H9 (cell line): ENCODE measurements at regions not wholly inside any gene's neighbourhood (a gene's known extent, or its start where the extent isn't known, plus 50 kb on each side); places are given as distances from the start of the nearest gene placed in this dataset.

ENCODE experiments used
- DNase-seq: peaks from one replicate; pipeline ENCODE4 v3.0.0-alpha.2; 2017
- H2AFZ ChIP-seq: one replicate; pipeline ENCODE4 v1.6.1; 2013; ENCODE audit warnings: mild to moderate bottlenecking, low read length, control low read depth, moderate library complexity
- H2AK5ac ChIP-seq: 2 replicates; pipeline ENCODE4 v1.6.1; 2013; ENCODE audit warnings: low read length, control low read depth, mixed read lengths; ENCODE audit not compliant: insufficient read length
- H2BK120ac ChIP-seq: one replicate; pipeline ENCODE4 v1.6.1; 2013; ENCODE audit warnings: low read depth, mild to moderate bottlenecking, low read length, control low read depth, inconsistent platforms; ENCODE audit not compliant: poor library complexity, severe bottlenecking
- H2BK12ac ChIP-seq: 2 replicates; pipeline ENCODE4 v1.6.1; 2013; ENCODE audit warnings: low read length, control low read depth, mixed read lengths, low read depth; ENCODE audit not compliant: insufficient read length
- H2BK15ac ChIP-seq: 2 replicates; pipeline ENCODE4 v1.6.1; 2013; ENCODE audit warnings: low read depth, low read length, control low read depth
- H2BK20ac ChIP-seq: one replicate; pipeline ENCODE4 v1.6.1; 2013; ENCODE audit warnings: low read depth, mild to moderate bottlenecking, low read length, control low read depth, inconsistent platforms; ENCODE audit not compliant: poor library complexity, severe bottlenecking
- H2BK5ac ChIP-seq: 2 replicates; pipeline ENCODE4 v1.6.1; 2013; ENCODE audit warnings: low read length, control low read depth, mixed read lengths; ENCODE audit not compliant: insufficient read length
- H3K14ac ChIP-seq: 2 replicates; pipeline ENCODE4 v1.6.1; 2013; ENCODE audit warnings: low read length, control low read depth; ENCODE audit not compliant: insufficient read depth
- H3K18ac ChIP-seq: 2 replicates; pipeline ENCODE4 v1.6.1; 2013; ENCODE audit warnings: low read depth, mild to moderate bottlenecking, mixed read lengths, low read length, control low read depth; ENCODE audit not compliant: insufficient read length
- H3K23ac ChIP-seq: 2 replicates; pipeline ENCODE4 v1.6.1; 2013; ENCODE audit warnings: low read length, control low read depth, mixed read lengths, low read depth; ENCODE audit not compliant: insufficient read length
- H3K23me2 ChIP-seq: 2 replicates; pipeline ENCODE4 v1.6.1; 2013; ENCODE audit warnings: low read depth, mild to moderate bottlenecking, mixed read lengths, low read length, control low read depth; ENCODE audit not compliant: insufficient read length, poor library complexity, severe bottlenecking
- H3K27ac ChIP-seq: 2 replicates; pipeline ENCODE4 v1.5.1; 2013; ENCODE audit warnings: low read length, control low read depth, mixed read lengths, low read depth; ENCODE audit not compliant: insufficient read length
- H3K27me3 ChIP-seq: 2 replicates; pipeline ENCODE4 v1.6.1; 2013; ENCODE audit warnings: low read length, control low read depth, inconsistent platforms; ENCODE audit not compliant: insufficient read depth
- H3K4ac ChIP-seq: 2 replicates; pipeline ENCODE4 v1.6.1; 2013; ENCODE audit warnings: low read depth, mild to moderate bottlenecking, control low read depth, inconsistent platforms, low read length, moderate library complexity
- H3K4me1 ChIP-seq: 2 replicates; pipeline ENCODE4 v1.6.1; 2013; ENCODE audit warnings: low read length, control low read depth, inconsistent platforms; ENCODE audit not compliant: insufficient read depth
- H3K4me2 ChIP-seq: 2 replicates; pipeline ENCODE4 v1.6.1; 2013; ENCODE audit warnings: low read length, control low read depth, mixed read lengths; ENCODE audit not compliant: insufficient read length, insufficient read depth
- H3K56ac ChIP-seq: 2 replicates; pipeline ENCODE4 v1.6.1; 2013; ENCODE audit warnings: low read depth, mild to moderate bottlenecking, mixed read lengths, low read length, control low read depth; ENCODE audit not compliant: insufficient read length
- H3K79me1 ChIP-seq: 2 replicates; pipeline ENCODE4 v1.6.1; 2013; ENCODE audit warnings: low read depth, mild to moderate bottlenecking, moderate library complexity, low read length, control low read depth, inconsistent platforms; ENCODE audit not compliant: insufficient read depth, poor library complexity, severe bottlenecking
- H3K79me2 ChIP-seq: 2 replicates; pipeline ENCODE4 v1.6.1; 2013; ENCODE audit warnings: low read length, control low read depth, inconsistent platforms; ENCODE audit not compliant: insufficient read depth
- H3K9ac ChIP-seq: 2 replicates; pipeline ENCODE4 v1.6.1; 2013; ENCODE audit warnings: low read length, control low read depth, mixed read lengths; ENCODE audit not compliant: insufficient read length; ENCODE audit errors: extremely low read depth
- H3K9me3 ChIP-seq: one replicate; pipeline ENCODE4 v1.6.1; 2013; ENCODE audit warnings: low read depth, low read length, inconsistent platforms; ENCODE audit not compliant: control insufficient read depth
- H3T11ph ChIP-seq: one replicate; pipeline ENCODE4 v1.6.1; 2013; ENCODE audit warnings: mild to moderate bottlenecking, low read length, control low read depth, inconsistent platforms
- H4K20me1 ChIP-seq: one replicate; pipeline ENCODE4 v1.6.1; 2013; ENCODE audit not compliant: control insufficient read depth, insufficient read length, insufficient read depth
- H4K5ac ChIP-seq: 2 replicates; pipeline ENCODE4 v1.6.1; 2013; ENCODE audit warnings: low read depth, mild to moderate bottlenecking, mixed read lengths, low read length, control low read depth; ENCODE audit not compliant: insufficient read length
- H4K8ac ChIP-seq: replicated peaks from 2 replicates; pipeline ENCODE4 v1.6.1; 2013; ENCODE audit warnings: low read length, control low read depth, mixed read lengths, low read depth; ENCODE audit not compliant: insufficient read length
- H4K91ac ChIP-seq: 2 replicates; pipeline ENCODE4 v1.6.1; 2013; ENCODE audit warnings: low read depth, mild to moderate bottlenecking, moderate library complexity, mixed read lengths, low read length, control low read depth; ENCODE audit not compliant: insufficient read length
- H3K27ac Mint-ChIP-seq, 3 experiments: 2 replicates in 2 of 3; 3 replicates in 1 of 3; pipeline ENCODE4 v1.8.0; 2020 to 2021; ENCODE audit warnings: mixed read lengths in 3 of 3, mild to moderate bottlenecking in 1 of 3, moderate library complexity in 1 of 3
- H3K27me3 Mint-ChIP-seq: 2 replicates; pipeline ENCODE4 v1.8.0; 2021; ENCODE audit warnings: low read depth, mild to moderate bottlenecking, moderate library complexity, mixed read lengths
- H3K36me3 Mint-ChIP-seq, 3 experiments: 2 replicates in 2 of 3; 3 replicates in 1 of 3; pipeline ENCODE4 v1.8.0; 2020 to 2021; ENCODE audit warnings: low read depth in 3 of 3, mixed read lengths in 3 of 3; ENCODE audit not compliant: insufficient read depth in 1 of 3
- H3K4me1 Mint-ChIP-seq, 2 experiments: 2 replicates each; pipeline ENCODE4 v1.8.0; 2020; ENCODE audit warnings: mixed read lengths in 2 of 2
- H3K4me3 Mint-ChIP-seq, 2 experiments: 2 replicates in 1 of 2; 3 replicates in 1 of 2; pipeline ENCODE4 v1.8.0; 2020 to 2021; ENCODE audit warnings: mild to moderate bottlenecking in 2 of 2, mixed read lengths in 2 of 2, moderate library complexity in 1 of 2
- H3K9me3 Mint-ChIP-seq, 2 experiments: 2 replicates in 1 of 2; 3 replicates in 1 of 2; pipeline ENCODE4 v1.8.0; 2020; ENCODE audit warnings: mild to moderate bottlenecking in 2 of 2, mixed read lengths in 2 of 2, moderate library complexity in 1 of 2
- CTCF ChIP-seq: fragments of 200-600 bp; sonication (generic); conservative IDR thresholded peaks from 3 replicates; pipeline ENCODE4 v1.8.0; 2021; ENCODE audit warnings: antibody characterized with exemption, mild to moderate bottlenecking
- WGBS: extraction: QIAGEN DNeasy Blood & Tissue Kit; methylation state at CpG from one replicate; pipeline ENCODE4 v1.1.7; 2013; ENCODE audit warnings: missing lambda C conversion rate, low lambda C conversion rate, mixed read lengths; ENCODE audit not compliant: insufficient read length; ENCODE audit errors: extremely low coverage; 5-methylcytosine and 5-hydroxymethylcytosine counted together

- no peaks in the 10 kb centered on the region for H3K9me3 ChIP-seq
- H3K14ac ChIP-seq: no peak overlapping the region
- H4K20me1 ChIP-seq: no peaks in the 10 kb centered on the region
- no peak overlapping the region for H4K91ac ChIP-seq
- no peaks in the 10 kb centered on the region for H3K79me2 ChIP-seq
- Mint-ChIP-seq H3K4me1 (0 out of 4 replicates have a peak, but pooled peaks cover 0 to 3% of the 10 kb centered on the region in 2 experiments), H3K27me3 (no peaks in the 10 kb centered on the region), H3K9me3 (no peaks in the 10 kb centered on the region), H3K27ac (no peak overlapping the region), H3K4me3 (no peak overlapping the region), H3K36me3 (no peaks in the 10 kb centered on the region)
- H2BK20ac ChIP-seq: no peak overlapping the region
- H2BK5ac ChIP-seq: no peak overlapping the region
- H3K27me3 ChIP-seq: no peaks in the 10 kb centered on the region
- peaks cover 2% of the 10 kb centered on the region; the same call in 1 of the 2 replicates for H3K4me1 ChIP-seq
- H3K27ac ChIP-seq: no peak overlapping the region
- no peak for DNase-seq
- no peak overlapping the region for H3K23ac ChIP-seq
- TF ChIP-seq CTCF: no peak
- H2BK120ac ChIP-seq: no peak overlapping the region
- no peak overlapping the region for H2BK15ac ChIP-seq
- H3K56ac ChIP-seq: no peak overlapping the region
- H3K4ac ChIP-seq: no peak overlapping the region
- no peak overlapping the region for H3T11ph ChIP-seq
- H2BK12ac ChIP-seq: no peak overlapping the region
- no peak overlapping the region for H3K9ac ChIP-seq
- no CpG with 5 or more reads among the region's 3 CpGs for WGBS
- no peak overlapping the region for H3K4me2 ChIP-seq
- H4K5ac ChIP-seq: no peak overlapping the region
- no peak overlapping the region for H3K18ac ChIP-seq
- H2AFZ ChIP-seq: no peak overlapping the region
- no peak overlapping the region for H2AK5ac ChIP-seq
- H3K23me2 ChIP-seq: no peaks in the 10 kb centered on the region
- H4K8ac ChIP-seq: no peak overlapping the region
- H3K79me1 ChIP-seq: no peaks in the 10 kb centered on the region
These were observed 277.2 kb upstream of the UGT8 start for GRCh38 chr4:114321366-114321765.
